ENCODE measurements at regions not wholly inside any gene's neighbourhood (a gene's known extent, or its start where the extent isn't known, plus 50 kb on each side); places are given as distances from the start of the nearest gene placed in this dataset.

DNA sequence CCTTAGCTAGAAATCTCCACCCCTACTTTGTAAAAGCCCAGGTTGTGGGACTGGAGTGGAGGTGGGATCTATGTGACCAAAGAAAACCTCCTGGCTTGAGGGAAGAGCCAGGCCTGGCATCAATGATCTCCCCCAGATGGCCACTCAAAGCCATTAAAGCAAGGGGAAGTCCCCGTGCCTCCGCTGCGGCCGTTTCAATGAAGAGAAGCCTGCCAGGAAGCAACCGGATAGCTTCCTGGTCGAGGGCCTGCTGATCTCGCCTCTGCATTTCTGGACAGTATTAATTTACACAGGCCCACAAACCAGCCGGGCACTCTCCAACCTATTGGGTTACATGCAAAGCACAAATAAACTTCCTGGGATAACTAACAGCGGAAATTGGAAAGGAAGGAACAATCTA is 160.5 kb upstream of the MSX2 start:
- Histone ChIP-seq H3K79me2 (ENCODE audit: control insufficient read depth in 1 of 2, insufficient read depth in 2 of 2, low read length in 2 of 2) (no peaks in the 10 kb centered on the region), H3K4me1 (replicated peaks in 1 of 4; ENCODE audit: control insufficient read depth in 3 of 4, insufficient read depth in 4 of 4, low read length in 3 of 4) (no peaks in the 10 kb centered on the region), H3K4ac (replicated peaks; ENCODE audit: insufficient read length, low read depth, low read length) (no peak overlapping the region), H3K4me3 (ENCODE audit: extremely low read depth in 1 of 4, insufficient read depth in 2 of 4, low read depth in 3 of 4, low read length in 4 of 4) (no peak overlapping the region), H4K91ac (replicated peaks; ENCODE audit: insufficient read length, low read length) (no peak overlapping the region), H4K5ac (ENCODE audit: insufficient read length, low read depth, low read length) (no peak overlapping the region), H3K9ac (replicated peaks in 1 of 4; ENCODE audit: extremely low read depth in 1 of 4, low read depth in 3 of 4, low read length in 3 of 4) (no peak overlapping the region), H3K23ac (ENCODE audit: insufficient read length) (no peak overlapping the region), H3K36me3 (ENCODE audit: control insufficient read depth in 2 of 4, insufficient read depth in 4 of 4, low read length in 3 of 4) (no peaks in the 10 kb centered on the region), H2BK20ac (ENCODE audit: low read length) (no peak overlapping the region), H2BK5ac (ENCODE audit: low read depth, low read length) (no peak overlapping the region), H3K56ac (replicated peaks; ENCODE audit: insufficient read length, low read depth, low read length) (no peak overlapping the region), H3K23me2 (ENCODE audit: low read depth, low read length) (no peaks in the 10 kb centered on the region), H3K27ac (ENCODE audit: low read depth, low read length) (no peak overlapping the region), H3K18ac (ENCODE audit: extremely low read depth, low read length) (no peak overlapping the region), H4K8ac (ENCODE audit: extremely low read depth, insufficient read depth, low read length) (peak overlapping the region; percentile 8; the same call in 1 of the 2 replicates), H3K27me3 (replicated peaks in 1 of 4; ENCODE audit: control insufficient read depth in 3 of 4, extremely low read depth in 1 of 4, insufficient read depth in 3 of 4, low read length in 3 of 4) (no peaks in the 10 kb centered on the region), H2AK5ac (ENCODE audit: low read depth, low read length) (no peak overlapping the region), H3K4me2 (ENCODE audit: insufficient read depth in 1 of 2, low read depth in 2 of 2, low read length in 2 of 2) (no peak overlapping the region), H3K9me3 (ENCODE audit: insufficient read depth in 2 of 2, low read depth in 1 of 2, low read length in 1 of 2) (no peaks in the 10 kb centered on the region), H3K14ac (ENCODE audit: insufficient read length) (no peak overlapping the region), H4K20me1 (replicated peaks in 1 of 2; ENCODE audit: control insufficient read depth in 1 of 2, insufficient read depth in 2 of 2, low read length in 2 of 2) (no peaks in the 10 kb centered on the region), H2BK120ac (replicated peaks; ENCODE audit: low read depth, low read length) (no peak overlapping the region), H2AFZ (ENCODE audit: low read length) (no peak overlapping the region), H2BK12ac (ENCODE audit: low read depth, low read length) (no peak overlapping the region), H3K79me1 (ENCODE audit: low read depth, low read length) (no peaks in the 10 kb centered on the region), H2BK15ac (ENCODE audit: low read length) (no peak overlapping the region)
- FAIRE-seq (no peak), DNase-seq (ENCODE audit: low read depth in 1 of 2, low spot score in 2 of 2) (no peak)
- ChIA-PET POLR2A (ENCODE audit: partially characterized antibody) (no interaction called here), CTCF (ENCODE audit: partially characterized antibody) (interaction anchor here (0.6 to 1.0 kb wide), 2 partner anchors 10 to 28 kb away, joined by 3 to 4 read pairs; no protein-coding TSS in a partner anchor)
- WGBS, 2 experiments (ENCODE audit: extremely low coverage in 1 of 2, insufficient coverage in 1 of 2, insufficient read length in 1 of 2, insufficient replicate concordance in 2 of 2, low coverage in 1 of 2, low lambda C conversion rate in 2 of 2, missing lambda C conversion rate in 1 of 2), result 82% methylated on average over 9 of the region's 9 CpGs; no CpG with 5 or more reads in 1 of the 2 experiments
- TF ChIP-seq JUN (IDR thresholded peaks at IDR 0.05; ENCODE audit: low read depth, low read length) (no peak), HDAC2 (IDR thresholded peaks at IDR 0.05; ENCODE audit: borderline replicate concordance in 1 of 2, low read depth in 2 of 2, low read length in 2 of 2) (no peak), BACH1 (IDR thresholded peaks at IDR 0.05; ENCODE audit: low read length) (no peak), GABPA (IDR thresholded peaks at IDR 0.05; ENCODE audit: borderline replicate concordance, insufficient read depth, low read length) (no peak), POLR2A (IDR thresholded peaks at IDR 0.05; ENCODE audit: control extremely low read depth in 1 of 2, low read depth in 2 of 2, low read length in 2 of 2) (no peak), SUZ12 (IDR thresholded peaks at IDR 0.05; ENCODE audit: low read length) (no peak), CTBP2 (IDR thresholded peaks at IDR 0.05; ENCODE audit: borderline replicate concordance, insufficient read depth, insufficient read length, low read length) (no peak), BCL11A (IDR thresholded peaks at IDR 0.05; ENCODE audit: low read depth in 2 of 2, low read length in 2 of 2) (no peak), KDM5A (IDR thresholded peaks at IDR 0.05; ENCODE audit: low read length) (no peak)
- TF ChIP-seq, protein P1, sequence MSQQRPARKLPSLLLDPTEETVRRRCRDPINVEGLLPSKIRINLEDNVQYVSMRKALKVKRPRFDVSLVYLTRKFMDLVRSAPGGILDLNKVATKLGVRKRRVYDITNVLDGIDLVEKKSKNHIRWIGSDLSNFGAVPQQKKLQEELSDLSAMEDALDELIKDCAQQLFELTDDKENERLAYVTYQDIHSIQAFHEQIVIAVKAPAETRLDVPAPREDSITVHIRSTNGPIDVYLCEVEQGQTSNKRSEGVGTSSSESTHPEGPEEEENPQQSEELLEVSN (IDR thresholded peaks at IDR 0.05), result no peak
- TF ChIP-seq, protein P2, sequence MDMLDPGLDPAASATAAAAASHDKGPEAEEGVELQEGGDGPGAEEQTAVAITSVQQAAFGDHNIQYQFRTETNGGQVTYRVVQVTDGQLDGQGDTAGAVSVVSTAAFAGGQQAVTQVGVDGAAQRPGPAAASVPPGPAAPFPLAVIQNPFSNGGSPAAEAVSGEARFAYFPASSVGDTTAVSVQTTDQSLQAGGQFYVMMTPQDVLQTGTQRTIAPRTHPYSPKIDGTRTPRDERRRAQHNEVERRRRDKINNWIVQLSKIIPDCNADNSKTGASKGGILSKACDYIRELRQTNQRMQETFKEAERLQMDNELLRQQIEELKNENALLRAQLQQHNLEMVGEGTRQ (IDR thresholded peaks at IDR 0.05; ENCODE audit: low read length), result no peak
- TF ChIP-seq, protein P3, sequence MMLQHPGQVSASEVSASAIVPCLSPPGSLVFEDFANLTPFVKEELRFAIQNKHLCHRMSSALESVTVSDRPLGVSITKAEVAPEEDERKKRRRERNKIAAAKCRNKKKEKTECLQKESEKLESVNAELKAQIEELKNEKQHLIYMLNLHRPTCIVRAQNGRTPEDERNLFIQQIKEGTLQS (IDR thresholded peaks at IDR 0.05; ENCODE audit: insufficient read depth, low read depth, low read length), result no peak
